ENCODE measurements at regions not wholly inside any gene's neighbourhood (a gene's known extent, or its start where the extent isn't known, plus 50 kb on each side); places are given as distances from the start of the nearest gene placed in this dataset.
"Not testable (repeated sequence)": the region's sequence is repeated elsewhere in the genome, so short reads cannot be mapped to it uniquely, and the experiment has no call there.

- H3K4me1 ChIP-seq = no peaks in the 10 kb centered on the region
- no peak overlapping the region for H3K27ac Mint-ChIP-seq
- peaks cover 2% of the 10 kb centered on the region for H3K4me1 Mint-ChIP-seq
Observed at GRCh38 chr12:5102806-5103205, 59.1 kb downstream of the KCNA5 start.

DNA sequence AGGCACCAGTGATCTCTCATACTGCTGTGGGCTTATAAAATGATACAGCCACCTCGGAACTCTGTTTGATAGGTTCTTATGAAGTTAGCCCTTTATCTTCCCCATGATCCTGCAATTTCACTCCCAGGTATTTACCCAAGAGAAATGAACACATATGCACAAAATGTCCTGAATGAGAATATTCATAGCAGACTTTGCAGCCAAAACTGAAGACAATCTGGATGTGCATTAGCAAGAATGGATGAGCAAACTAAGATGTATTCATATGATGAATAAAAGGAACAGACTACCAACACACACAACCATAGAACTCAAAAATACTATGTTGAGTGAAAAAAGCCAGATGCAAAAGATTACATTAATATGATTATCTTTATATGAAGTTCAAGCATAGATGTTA, 66.7 kb downstream of the KCNA5 start:
- no peak overlapping the region for H3K27ac Mint-ChIP-seq

More at GRCh38 chr12:5102806-5103205, 59.1 kb downstream of the KCNA5 start:
- Histone ChIP-seq H3K4me3 (no peak overlapping the region), H3K36me3 (no peaks in the 10 kb centered on the region), H3K27me3 (no peaks in the 10 kb centered on the region), H3K79me2 (ENCODE audit: low read depth) (no peaks in the 10 kb centered on the region), H4K20me1 (ENCODE audit: low read depth) (no peaks in the 10 kb centered on the region), H2AFZ (replicated peaks) (no peak overlapping the region), H3K9me3 (ENCODE audit: low read depth) (no peaks in the 10 kb centered on the region), H3F3A (ENCODE audit: low read depth) (no peaks in the 10 kb centered on the region), H3K27ac (no peak overlapping the region), H3K4me2 (no peak overlapping the region), H3K9ac (no peak overlapping the region)
- DNase-seq (ENCODE audit: low spot score) = no peak
- no peaks in the 10 kb centered on the region for H3K36me3 Mint-ChIP-seq
- H3K27me3 Mint-ChIP-seq (ENCODE audit: insufficient read depth, low read depth) = peaks cover 4% of the 10 kb centered on the region
- H3K9me3 Mint-ChIP-seq = peaks cover 3% of the 10 kb centered on the region
- no peak overlapping the region for H3K4me3 Mint-ChIP-seq
- no peak for TF ChIP-seq EZH2phosphoT487 (IDR thresholded peaks at IDR 0.05)
- TF ChIP-seq EZH2 (IDR thresholded peaks at IDR 0.05) = no peak
- TF ChIP-seq, protein P1, sequence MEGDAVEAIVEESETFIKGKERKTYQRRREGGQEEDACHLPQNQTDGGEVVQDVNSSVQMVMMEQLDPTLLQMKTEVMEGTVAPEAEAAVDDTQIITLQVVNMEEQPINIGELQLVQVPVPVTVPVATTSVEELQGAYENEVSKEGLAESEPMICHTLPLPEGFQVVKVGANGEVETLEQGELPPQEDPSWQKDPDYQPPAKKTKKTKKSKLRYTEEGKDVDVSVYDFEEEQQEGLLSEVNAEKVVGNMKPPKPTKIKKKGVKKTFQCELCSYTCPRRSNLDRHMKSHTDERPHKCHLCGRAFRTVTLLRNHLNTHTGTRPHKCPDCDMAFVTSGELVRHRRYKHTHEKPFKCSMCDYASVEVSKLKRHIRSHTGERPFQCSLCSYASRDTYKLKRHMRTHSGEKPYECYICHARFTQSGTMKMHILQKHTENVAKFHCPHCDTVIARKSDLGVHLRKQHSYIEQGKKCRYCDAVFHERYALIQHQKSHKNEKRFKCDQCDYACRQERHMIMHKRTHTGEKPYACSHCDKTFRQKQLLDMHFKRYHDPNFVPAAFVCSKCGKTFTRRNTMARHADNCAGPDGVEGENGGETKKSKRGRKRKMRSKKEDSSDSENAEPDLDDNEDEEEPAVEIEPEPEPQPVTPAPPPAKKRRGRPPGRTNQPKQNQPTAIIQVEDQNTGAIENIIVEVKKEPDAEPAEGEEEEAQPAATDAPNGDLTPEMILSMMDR (IDR thresholded peaks at IDR 0.05) = no peak

GRCh38 chr12:5114436-5114835, 70.8 kb downstream of the KCNA5 start:
- no peak overlapping the region for H3K27ac Mint-ChIP-seq
- H3K4me2 ChIP-seq = no peak overlapping the region
- peaks cover 2% of the 10 kb centered on the region for H3K27me3 Mint-ChIP-seq (ENCODE audit: insufficient read depth, low read depth)
- H3K4me3 ChIP-seq = no peak overlapping the region
- no peak overlapping the region for H2AFZ ChIP-seq (replicated peaks)
- no peaks in the 10 kb centered on the region for H4K20me1 ChIP-seq (ENCODE audit: low read depth)
- H3K4me1 ChIP-seq = no peaks in the 10 kb centered on the region
- no peak overlapping the region for H3K27ac ChIP-seq
- no peak overlapping the region for H3K4me3 Mint-ChIP-seq
- H3K36me3 ChIP-seq = no peaks in the 10 kb centered on the region
- H3K4me1 Mint-ChIP-seq = no peaks in the 10 kb centered on the region
- H3K36me3 Mint-ChIP-seq = no peaks in the 10 kb centered on the region
- no peaks in the 10 kb centered on the region for H3F3A ChIP-seq (ENCODE audit: low read depth)
- H3K27me3 ChIP-seq = no peaks in the 10 kb centered on the region
- no peak overlapping the region for H3K9ac ChIP-seq
- DNase-seq (ENCODE audit: low spot score) = no peak
- H3K9me3 Mint-ChIP-seq = no peaks in the 10 kb centered on the region
- H3K79me2 ChIP-seq (ENCODE audit: low read depth) = no peaks in the 10 kb centered on the region
- TF ChIP-seq EZH2 (IDR thresholded peaks at IDR 0.05) = no peak
- no peak for TF ChIP-seq EZH2phosphoT487 (IDR thresholded peaks at IDR 0.05)
- TF ChIP-seq, protein P1 (IDR thresholded peaks at IDR 0.05) = no peak
- no peaks in the 10 kb centered on the region for H3K9me3 ChIP-seq (ENCODE audit: low read depth)

More for the DNA sequence above, 66.7 kb downstream of the KCNA5 start:
- Histone ChIP-seq H3K79me2 (ENCODE audit: low read depth) (no peaks in the 10 kb centered on the region), H3K36me3 (no peaks in the 10 kb centered on the region), H3K4me1 (no peaks in the 10 kb centered on the region), H3K9me3 (ENCODE audit: low read depth) (no peaks in the 10 kb centered on the region), H3K27ac (no peak overlapping the region), H4K20me1 (ENCODE audit: low read depth) (no peaks in the 10 kb centered on the region), H3K27me3 (no peaks in the 10 kb centered on the region), H3K4me2 (no peak overlapping the region), H3K9ac (no peak overlapping the region), H2AFZ (replicated peaks) (no peak overlapping the region), H3F3A (ENCODE audit: low read depth) (no peaks in the 10 kb centered on the region), H3K4me3 (no peak overlapping the region)
- Mint-ChIP-seq H3K9me3 (peaks cover 3% of the 10 kb centered on the region), H3K4me3 (no peak overlapping the region), H3K4me1 (no peaks in the 10 kb centered on the region), H3K27me3 (ENCODE audit: insufficient read depth, low read depth) (peaks cover 5% of the 10 kb centered on the region), H3K36me3 (no peaks in the 10 kb centered on the region)
- no peak for TF ChIP-seq EZH2 (IDR thresholded peaks at IDR 0.05)
- TF ChIP-seq EZH2phosphoT487 (IDR thresholded peaks at IDR 0.05) = no peak
- TF ChIP-seq, protein P1 (IDR thresholded peaks at IDR 0.05) = no peak
- no peak for DNase-seq (ENCODE audit: low spot score)

DNA sequence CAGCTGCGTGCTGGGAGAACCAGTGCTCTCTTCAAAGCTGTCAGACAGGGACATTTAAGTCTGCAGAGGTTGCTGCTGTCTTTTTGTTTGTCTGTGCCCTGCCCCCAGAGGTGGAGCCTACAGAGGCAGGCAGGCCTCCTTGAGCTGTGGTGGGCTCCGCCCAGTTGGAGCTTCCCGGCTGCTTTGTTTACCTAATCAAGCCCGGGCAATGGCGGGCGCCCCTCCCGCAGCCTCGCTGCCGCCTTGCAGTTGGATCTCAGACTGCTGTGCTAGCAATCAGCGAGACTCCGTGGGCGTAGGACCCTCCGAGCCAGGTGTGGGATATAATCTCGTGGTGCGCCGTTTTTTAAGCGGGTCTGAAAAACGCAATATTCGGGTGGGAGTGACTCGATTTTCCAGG, 78.1 kb downstream of the KCNA5 start:
- not testable (repeated sequence) for H3K27ac Mint-ChIP-seq; H3K9me3 ChIP-seq (ENCODE audit: low read depth); H3K4me2 ChIP-seq; H3K79me2 ChIP-seq (ENCODE audit: low read depth); H3K36me3 Mint-ChIP-seq; H4K20me1 ChIP-seq (ENCODE audit: low read depth); H3K9me3 Mint-ChIP-seq; H3K4me1 Mint-ChIP-seq; H3K4me3 ChIP-seq; H3F3A ChIP-seq (ENCODE audit: low read depth); H2AFZ ChIP-seq (replicated peaks); H3K9ac ChIP-seq; H3K4me3 Mint-ChIP-seq; H3K27ac ChIP-seq; H3K27me3 Mint-ChIP-seq (ENCODE audit: insufficient read depth, low read depth); DNase-seq (ENCODE audit: low spot score); H3K36me3 ChIP-seq; H3K27me3 ChIP-seq; H3K4me1 ChIP-seq

- not testable (repeated sequence) for H3K9me3 ChIP-seq (ENCODE audit: low read depth); H3K36me3 Mint-ChIP-seq; H3K4me1 Mint-ChIP-seq; H3K27ac Mint-ChIP-seq; H3K36me3 ChIP-seq; H3K9me3 Mint-ChIP-seq; H3F3A ChIP-seq (ENCODE audit: low read depth); H3K27ac ChIP-seq; H3K9ac ChIP-seq; H3K4me3 Mint-ChIP-seq; H3K27me3 ChIP-seq; H3K4me1 ChIP-seq; DNase-seq (ENCODE audit: low spot score); H3K79me2 ChIP-seq (ENCODE audit: low read depth); H3K27me3 Mint-ChIP-seq (ENCODE audit: insufficient read depth, low read depth); H2AFZ ChIP-seq (replicated peaks); H4K20me1 ChIP-seq (ENCODE audit: low read depth)
- Histone ChIP-seq H3K4me2 (peak overlapping the region; percentile 22), H3K4me3 (peak overlapping the region; percentile 32)
Observed at GRCh38 chr12:5122256-5122831, 78.7 kb downstream of the KCNA5 start.
